ENCODE measurements at regions not wholly inside any gene's neighbourhood (a gene's known extent, or its start where the extent isn't known, plus 50 kb on each side); places are given as distances from the start of the nearest gene placed in this dataset.

DNA sequence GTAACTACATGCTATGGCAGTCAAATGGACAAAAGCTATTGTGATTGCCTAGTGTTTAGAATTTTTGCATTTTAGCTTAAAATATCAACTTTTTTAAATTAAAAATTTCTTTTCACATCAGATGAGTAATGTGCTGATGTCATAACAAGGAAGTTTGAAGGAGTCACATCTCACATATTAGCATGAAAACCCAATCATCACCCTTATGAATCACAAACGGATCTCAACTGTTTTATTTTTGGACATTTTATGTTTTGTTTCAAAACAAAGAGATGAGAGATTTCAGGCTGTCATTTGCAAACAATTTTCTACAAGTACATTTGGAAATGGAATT lies 53.6 kb upstream of the TRERF1 start:
- Histone ChIP-seq H2AFZ (ENCODE audit: low read length) (no peak overlapping the region), H3K27me3 (ENCODE audit: control insufficient read depth in 3 of 3, insufficient read depth in 3 of 3, low read depth in 1 of 3, low read length in 3 of 3) (no peaks in the 10 kb centered on the region)

DNA sequence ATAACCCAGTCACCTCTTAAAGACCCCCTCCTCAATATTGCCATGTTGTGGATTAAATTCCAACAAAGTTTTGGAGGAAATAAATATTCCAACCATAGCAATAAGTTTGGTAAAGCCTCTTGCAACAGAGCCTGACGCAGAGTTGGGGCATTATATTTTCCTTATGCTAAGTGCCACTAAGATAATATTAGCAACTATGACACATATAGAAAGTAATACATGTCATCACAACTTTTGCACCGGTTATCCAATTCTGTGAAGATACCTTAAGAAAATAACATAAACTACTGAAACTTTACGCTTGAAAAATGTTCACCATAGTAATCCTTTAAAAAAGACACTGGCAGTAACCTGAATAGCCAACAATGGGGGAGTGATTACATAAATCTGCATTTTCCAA lies 52.2 kb upstream of the TRERF1 start:
- Histone ChIP-seq H2AFZ (ENCODE audit: low read length) (no peak overlapping the region), H3K4me3 (ENCODE audit: low read length in 2 of 2) (no peak overlapping the region), H3K9ac (ENCODE audit: low read depth, low read length, poor library complexity) (no peak overlapping the region), H2BK5ac (ENCODE audit: low read length) (no peak overlapping the region), H3K36me3 (replicated peaks in 1 of 2; ENCODE audit: control insufficient read depth in 2 of 2, insufficient read depth in 2 of 2, low read length in 2 of 2) (no peaks in the 10 kb centered on the region), H3K23ac (ENCODE audit: low read depth, low read length, poor library complexity) (no peak overlapping the region), H3K4me2 (ENCODE audit: insufficient read depth, low read length, poor library complexity, severe bottlenecking) (no peak overlapping the region), H3K79me1 (ENCODE audit: low read depth, low read length) (no peaks in the 10 kb centered on the region), H3K9me3 (replicated peaks in 1 of 2; ENCODE audit: control insufficient read depth in 2 of 2, insufficient read depth in 1 of 2, low read depth in 1 of 2, low read length in 2 of 2) (no peaks in the 10 kb centered on the region), H3K4me1 (ENCODE audit: control insufficient read depth in 2 of 2, insufficient read depth in 1 of 2, low read depth in 1 of 2, low read length in 2 of 2) (no peaks in the 10 kb centered on the region), H2BK12ac (ENCODE audit: low read length) (no peak overlapping the region), H3K27ac (replicated peaks; ENCODE audit: low read length) (no peak overlapping the region), H3K27me3 (ENCODE audit: control insufficient read depth in 3 of 3, insufficient read depth in 3 of 3, low read depth in 1 of 3, low read length in 3 of 3) (no peaks in the 10 kb centered on the region), H2BK120ac (ENCODE audit: low read depth, low read length) (no peak overlapping the region), H2BK15ac (ENCODE audit: low read length) (no peak overlapping the region), H3K4ac (ENCODE audit: low read length) (no peak overlapping the region), H2AK5ac (ENCODE audit: low read depth, low read length) (no peak overlapping the region), H4K91ac (ENCODE audit: low read depth, low read length, poor library complexity) (no peak overlapping the region), H3K18ac (ENCODE audit: low read length) (no peak overlapping the region), H3K14ac (ENCODE audit: low read length) (no peak overlapping the region), H4K8ac (ENCODE audit: low read depth, low read length) (no peak overlapping the region)
- WGBS, 2 donors (ENCODE audit: extremely low coverage in 2 of 2, insufficient read length in 2 of 2, insufficient replicate concordance in 1 of 2): no CpG with 5 or more reads among the region's 3 CpGs
- no peak for DNase-seq (ENCODE audit: low spot score)

More for the DNA sequence above, 53.6 kb upstream of the TRERF1 start:
- Histone ChIP-seq H3K23ac (ENCODE audit: low read depth, low read length, poor library complexity) (no peak overlapping the region), H3K18ac (ENCODE audit: low read length) (no peak overlapping the region), H3K36me3 (replicated peaks in 1 of 2; ENCODE audit: control insufficient read depth in 2 of 2, insufficient read depth in 2 of 2, low read length in 2 of 2) (no peaks in the 10 kb centered on the region), H4K8ac (ENCODE audit: low read depth, low read length) (no peak overlapping the region), H2BK120ac (ENCODE audit: low read depth, low read length) (no peak overlapping the region), H3K9me3 (replicated peaks in 1 of 2; ENCODE audit: control insufficient read depth in 2 of 2, insufficient read depth in 1 of 2, low read depth in 1 of 2, low read length in 2 of 2) (no peaks in the 10 kb centered on the region), H3K4me3 (ENCODE audit: low read length in 2 of 2) (no peak overlapping the region), H2AK5ac (ENCODE audit: low read depth, low read length) (no peak overlapping the region), H3K79me1 (ENCODE audit: low read depth, low read length) (no peaks in the 10 kb centered on the region), H3K4ac (ENCODE audit: low read length) (no peak overlapping the region), H3K4me1 (ENCODE audit: control insufficient read depth in 2 of 2, insufficient read depth in 1 of 2, low read depth in 1 of 2, low read length in 2 of 2) (no peaks in the 10 kb centered on the region), H3K4me2 (ENCODE audit: insufficient read depth, low read length, poor library complexity, severe bottlenecking) (no peak overlapping the region), H3K9ac (ENCODE audit: low read depth, low read length, poor library complexity) (no peak overlapping the region), H3K27ac (replicated peaks; ENCODE audit: low read length) (no peak overlapping the region), H2BK15ac (ENCODE audit: low read length) (no peak overlapping the region), H4K91ac (ENCODE audit: low read depth, low read length, poor library complexity) (no peak overlapping the region), H2BK5ac (ENCODE audit: low read length) (no peak overlapping the region), H2BK12ac (ENCODE audit: low read length) (no peak overlapping the region), H3K14ac (ENCODE audit: low read length) (no peak overlapping the region)
- WGBS, 2 donors (ENCODE audit: extremely low coverage in 2 of 2, insufficient read length in 2 of 2, insufficient replicate concordance in 1 of 2): no CpG with 5 or more reads among the region's 1 CpG
- DNase-seq (ENCODE audit: low spot score): no peak

DNA sequence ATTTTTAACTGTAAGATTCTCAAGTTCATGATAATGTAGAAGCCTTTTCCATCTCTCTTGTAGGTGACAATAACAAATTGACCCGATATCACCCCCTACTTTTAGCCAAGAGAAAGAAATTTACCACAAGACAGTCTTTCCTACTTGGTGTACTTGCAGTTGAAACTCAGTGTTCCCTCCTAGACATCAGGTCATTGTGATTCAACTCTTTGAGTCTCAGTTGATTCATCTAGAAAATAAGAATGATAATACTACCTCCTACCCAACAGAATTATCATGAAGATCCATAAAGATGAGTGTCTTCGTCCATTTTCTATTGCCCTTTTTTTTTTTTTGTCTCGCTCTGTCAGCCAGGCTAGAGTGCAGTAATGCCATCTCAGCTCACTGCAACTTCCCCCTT lies 51.3 kb upstream of the TRERF1 start:
- H3K4me2 ChIP-seq (ENCODE audit: insufficient read depth, low read length, poor library complexity, severe bottlenecking): no peak overlapping the region
- H3K9me3 ChIP-seq (replicated peaks in 1 of 2; ENCODE audit: control insufficient read depth in 2 of 2, insufficient read depth in 1 of 2, low read depth in 1 of 2, low read length in 2 of 2): peaks cover 0 to 5% of the 10 kb centered on the region in 2 donors
- H3K27ac ChIP-seq (replicated peaks; ENCODE audit: low read length): no peak overlapping the region
- H3K36me3 ChIP-seq (replicated peaks in 1 of 2; ENCODE audit: control insufficient read depth in 2 of 2, insufficient read depth in 2 of 2, low read length in 2 of 2): no peaks in the 10 kb centered on the region
- H3K9ac ChIP-seq (ENCODE audit: low read depth, low read length, poor library complexity): no peak overlapping the region
- no peak overlapping the region for H4K91ac ChIP-seq (ENCODE audit: low read depth, low read length, poor library complexity)
- H3K4me1 ChIP-seq (ENCODE audit: control insufficient read depth in 2 of 2, insufficient read depth in 1 of 2, low read depth in 1 of 2, low read length in 2 of 2): no peaks in the 10 kb centered on the region
- H2AK5ac ChIP-seq (ENCODE audit: low read depth, low read length): no peak overlapping the region
- no peak overlapping the region for H2BK120ac ChIP-seq (ENCODE audit: low read depth, low read length)
- no peaks in the 10 kb centered on the region for H3K79me1 ChIP-seq (ENCODE audit: low read depth, low read length)
- no peak overlapping the region for H3K14ac ChIP-seq (ENCODE audit: low read length)
- no peak overlapping the region for H2BK12ac ChIP-seq (ENCODE audit: low read length)
- H3K27me3 ChIP-seq (ENCODE audit: control insufficient read depth in 3 of 3, insufficient read depth in 3 of 3, low read depth in 1 of 3, low read length in 3 of 3): no peaks in the 10 kb centered on the region
- WGBS, 2 donors (ENCODE audit: extremely low coverage in 2 of 2, insufficient read length in 2 of 2, insufficient replicate concordance in 1 of 2): no CpG with 5 or more reads among the region's 3 CpGs
- no peak overlapping the region for H2AFZ ChIP-seq (ENCODE audit: low read length)
- H3K4me3 ChIP-seq (ENCODE audit: low read length in 2 of 2): no peak overlapping the region
- no peak overlapping the region for H3K23ac ChIP-seq (ENCODE audit: low read depth, low read length, poor library complexity)
- H2BK15ac ChIP-seq (ENCODE audit: low read length): no peak overlapping the region
- no peak overlapping the region for H3K4ac ChIP-seq (ENCODE audit: low read length)
- H2BK5ac ChIP-seq (ENCODE audit: low read length): no peak overlapping the region
- no peak overlapping the region for H3K18ac ChIP-seq (ENCODE audit: low read length)
- no peak overlapping the region for H4K8ac ChIP-seq (ENCODE audit: low read depth, low read length)
- no peak for DNase-seq (ENCODE audit: low spot score)

DNA sequence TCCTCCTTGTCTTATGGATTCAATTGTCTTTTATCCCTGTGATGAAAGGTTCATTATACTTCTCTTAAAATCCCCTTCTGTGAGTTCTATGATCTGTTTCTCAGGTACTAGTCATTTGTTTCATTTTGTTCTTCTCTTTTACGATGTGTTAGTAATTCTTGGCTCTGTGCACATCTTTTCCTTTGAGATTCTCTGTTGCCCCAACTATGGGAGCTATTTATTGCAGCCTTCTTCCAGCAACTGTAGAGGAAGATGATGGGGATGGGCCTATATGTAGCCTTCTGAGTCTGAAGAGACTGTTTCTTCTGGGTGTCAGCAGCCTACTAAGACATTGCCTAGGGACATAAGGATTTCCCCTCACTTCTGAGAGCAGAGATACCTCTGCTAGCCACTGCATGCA lies 50.4 kb upstream of the TRERF1 start:
- Histone ChIP-seq H3K14ac (ENCODE audit: low read length) (no peak overlapping the region), H2AK5ac (ENCODE audit: low read depth, low read length) (no peak overlapping the region), H2BK5ac (ENCODE audit: low read length) (no peak overlapping the region), H3K4ac (ENCODE audit: low read length) (no peak overlapping the region), H4K91ac (ENCODE audit: low read depth, low read length, poor library complexity) (no peak overlapping the region), H4K8ac (ENCODE audit: low read depth, low read length) (no peak overlapping the region), H2AFZ (ENCODE audit: low read length) (no peak overlapping the region), H3K9me3 (replicated peaks in 1 of 2; ENCODE audit: control insufficient read depth in 2 of 2, insufficient read depth in 1 of 2, low read depth in 1 of 2, low read length in 2 of 2) (peaks cover 0 to 5% of the 10 kb centered on the region in 2 donors), H3K18ac (ENCODE audit: low read length) (no peak overlapping the region), H3K27ac (replicated peaks; ENCODE audit: low read length) (no peak overlapping the region), H3K9ac (ENCODE audit: low read depth, low read length, poor library complexity) (no peak overlapping the region), H3K4me1 (ENCODE audit: control insufficient read depth in 2 of 2, insufficient read depth in 1 of 2, low read depth in 1 of 2, low read length in 2 of 2) (no peaks in the 10 kb centered on the region), H3K4me3 (ENCODE audit: low read length in 2 of 2) (no peak overlapping the region), H2BK120ac (ENCODE audit: low read depth, low read length) (no peak overlapping the region), H3K79me1 (ENCODE audit: low read depth, low read length) (no peaks in the 10 kb centered on the region), H3K23ac (ENCODE audit: low read depth, low read length, poor library complexity) (no peak overlapping the region), H3K27me3 (ENCODE audit: control insufficient read depth in 3 of 3, insufficient read depth in 3 of 3, low read depth in 1 of 3, low read length in 3 of 3) (no peaks in the 10 kb centered on the region), H2BK12ac (ENCODE audit: low read length) (no peak overlapping the region), H3K36me3 (replicated peaks in 1 of 2; ENCODE audit: control insufficient read depth in 2 of 2, insufficient read depth in 2 of 2, low read length in 2 of 2) (no peaks in the 10 kb centered on the region), H2BK15ac (ENCODE audit: low read length) (no peak overlapping the region), H3K4me2 (ENCODE audit: insufficient read depth, low read length, poor library complexity, severe bottlenecking) (no peak overlapping the region)
- WGBS, 2 donors (ENCODE audit: extremely low coverage in 2 of 2, insufficient read length in 2 of 2, insufficient replicate concordance in 1 of 2): no CpG with 5 or more reads among the region's 1 CpG
- DNase-seq (ENCODE audit: low spot score): no peak
